HepG2 (cell line): ENCODE measurements at regions not wholly inside any gene's neighbourhood (a gene's known extent, or its start where the extent isn't known, plus 50 kb on each side); places are given as distances from the start of the nearest gene placed in this dataset.

Source experiments
- ATAC-seq: fragments of 200-7000 bp; cut with Tn5 transposase; 3 replicates; pipeline ENCODE4 v1.9.1; 2020; ENCODE audit warnings: mild to moderate bottlenecking, moderate library complexity
- BruUV-seq: library from RNA; stranded (reverse); fragments of 400-500 nt; replicated peaks from 2 replicates; lab custom pipeline; 2021; lab: Mats Ljungman, UMichigan
- CTCF ChIA-PET: fragments of 300-600 bp; formaldehyde crosslinking; extraction: SDS; loops from one replicate; lab custom pipeline; 2021; ENCODE audit warnings: low total read pairs, inconsistent platforms, low intra/inter-chr PET ratio; lab: Yijun Ruan, JAX
- POLR2A ChIA-PET: fragments of 350-600 bp; sonication (Branson Sonifier 250); formaldehyde crosslinking; loops from one replicate; lab custom pipeline; 2020; ENCODE audit warnings: antibody characterized with exemption, inconsistent platforms; lab: Yijun Ruan, JAX
- DNase-seq: peaks from one replicate; pipeline ENCODE4 v3.0.0-alpha.2; 2015; ENCODE audit warnings: low spot score
- FAIRE-seq: peaks from 3 replicates; lab custom pipeline; 2011; peaks lifted over from hg19 to GRCh38; lab: Jason Lieb, UNC
- H2AFZ ChIP-seq: one replicate; pipeline ENCODE4 v1.6.1; 2011; ENCODE audit warnings: low read length, inconsistent platforms
- H3K27ac ChIP-seq: fragments of 300-600 bp; 3 replicates; pipeline ENCODE4 v1.8.0; 2011; ENCODE audit warnings: mixed run types, mild to moderate bottlenecking, mixed read lengths, low read length, inconsistent platforms; ENCODE audit not compliant: insufficient read depth; ENCODE audit errors: extremely low read length
- H3K27me3 ChIP-seq, 2 experiments: fragments of 200-600 bp in 1 of 2; 2 replicates in 1 of 2; 3 replicates in 1 of 2; pipeline versions ENCODE4 v1.6.0 to v1.8.0; 2011; ENCODE audit warnings: low read length in 2 of 2, mild to moderate bottlenecking in 2 of 2, moderate library complexity in 2 of 2, inconsistent platforms in 1 of 2; ENCODE audit not compliant: insufficient read depth in 2 of 2, control insufficient read depth in 1 of 2
- H3K36me3 ChIP-seq, 2 experiments: fragments of 200-600 bp in 1 of 2; replicated peaks in 1 of 2; 2 replicates in 1 of 2; 3 replicates in 1 of 2; pipeline versions ENCODE4 v1.5.1 to v1.8.0; 2011; ENCODE audit warnings: low read length in 2 of 2, inconsistent platforms in 1 of 2; ENCODE audit not compliant: insufficient read depth in 2 of 2, control insufficient read depth in 1 of 2
- H3K4me1 ChIP-seq: 2 replicates; pipeline ENCODE4 v1.5.1; 2012; ENCODE audit warnings: low read length, inconsistent platforms; ENCODE audit not compliant: insufficient read depth
- H3K4me2 ChIP-seq: 2 replicates; pipeline ENCODE4 v1.6.0; 2011; ENCODE audit warnings: low read depth, low read length, inconsistent platforms
- H3K4me3 ChIP-seq, 3 experiments: fragments of 200-600 bp in 1 of 3; sonication (generic), shearing (Covaris generic) in 1 of 3; replicated peaks in 1 of 3; 2 replicates each; pipeline ENCODE4 v1.5.1; 2011 to 2016; ENCODE audit warnings: low read length in 3 of 3, inconsistent platforms in 2 of 3, low read depth in 2 of 3, mild to moderate bottlenecking in 2 of 3, control low read depth in 1 of 3, mixed read lengths in 1 of 3; ENCODE audit not compliant: insufficient read depth in 1 of 3
- H3K79me2 ChIP-seq: one replicate; pipeline ENCODE4 v1.6.1; 2011; ENCODE audit warnings: low read length, inconsistent platforms; ENCODE audit not compliant: insufficient read depth
- H3K9ac ChIP-seq: 2 replicates; pipeline ENCODE4 v1.6.0; 2011; ENCODE audit warnings: mild to moderate bottlenecking, low read depth, low read length, inconsistent platforms; ENCODE audit not compliant: insufficient read depth
- H3K9me3 ChIP-seq: 2 replicates; pipeline ENCODE4 v1.5.1; 2012; ENCODE audit warnings: mild to moderate bottlenecking, low read length
- H4K20me1 ChIP-seq: 2 replicates; pipeline ENCODE4 v1.6.0; 2011; ENCODE audit warnings: inconsistent platforms, mild to moderate bottlenecking, low read length, moderate library complexity; ENCODE audit not compliant: insufficient read depth
- ARID4A ChIP-seq: sonication (generic); formaldehyde crosslinking; IDR thresholded peaks from 2 replicates; pipeline ENCODE4 v1.5.0; 2020; ENCODE audit warnings: mild to moderate bottlenecking, missing genetic modification reagents, borderline replicate concordance
- MAFF ChIP-seq: IDR thresholded peaks from 2 replicates; pipeline ENCODE4 v1.6.1; 2011; ENCODE audit warnings: low read depth, low read length, improper control_type of control experiment
- MAFK ChIP-seq, 2 experiments: IDR thresholded peaks in 1 of 2; conservative IDR thresholded peaks in 1 of 2; 2 replicates each; pipeline ENCODE4 v1.6.1; 2011; ENCODE audit warnings: improper control_type of control experiment in 2 of 2, low read length in 2 of 2
- NFE2L2 ChIP-seq: fragments of 150-350 bp; IDR thresholded peaks from 2 replicates; pipeline ENCODE4 v1.6.1; 2014; ENCODE audit warnings: low read length
- SYNCRIP ChIP-seq: fragments of 200-400 bp; formaldehyde crosslinking; IDR thresholded peaks from 2 replicates; pipeline ENCODE4 v1.6.1; 2018; ENCODE audit warnings: mild to moderate bottlenecking, low read depth, low read length; ENCODE audit not compliant: insufficient read depth
- TFDP2 ChIP-seq: sonication (generic); formaldehyde crosslinking; IDR thresholded peaks from 2 replicates; pipeline ENCODE4 v1.4.0; 2020; ENCODE audit warnings: missing genetic modification reagents
- WGBS: methylation state at CpG from one replicate; pipeline ENCODE4 v1.1.6; 2017; ENCODE audit warnings: low lambda C conversion rate; 5-methylcytosine and 5-hydroxymethylcytosine counted together
- in situ Hi-C: cut with HindIII; loops from 2 replicates; pipeline ENCODE4 v1.10.0; 2017; ENCODE audit warnings: low pct_unique_long_range_greater_than_20kb; ENCODE audit not compliant: extremely low pct_ligation_motif_present
- intact Hi-C: fragments of 100-400 bp; cut with micrococcal nuclease; formaldehyde crosslinking; loops from one replicate; pipeline ENCODE4 v1.10.0; 2022; ENCODE audit not compliant: unreplicated experiment

GRCh38 chr5:57717555-57717954, 234.9 kb upstream of the ACTBL2 start (continued):
- TF ChIP-seq SYNCRIP: no peak
- no peak for TF ChIP-seq TFDP2 (CRISPR knock-in tag)

- TF ChIP-seq MAFF (0 out of 2 replicates have a peak, but pooled peaks have one; percentile 38), NFE2L2 (peak; percentile 78), ARID4A (no peak), MAFK (conservative IDR thresholded peaks at IDR 0.05 in 1 of 2, IDR thresholded peaks at IDR 0.05 in 1 of 2; ENCODE audit: low read length in 2 of 2) (peak; percentile 49 to 52; a peak in 3 of 4 replicates)
- H3K27ac ChIP-seq: no peak overlapping the region
- H4K20me1 ChIP-seq: no peaks in the 10 kb centered on the region
- no peak overlapping the region for H3K4me3 ChIP-seq
- H3K4me2 ChIP-seq: no peak overlapping the region
- DNase-seq (no peak), FAIRE-seq (no peak), ATAC-seq (no peak)
- WGBS: 60% methylated on average over 3 of the region's 3 CpGs
- in situ Hi-C loops (no loop called here), intact Hi-C loops (loop anchor here (5.0 kb wide), 1 partner anchor 64 kb away; no protein-coding TSS in a partner anchor)
- no peaks in the 10 kb centered on the region for H3K27me3 ChIP-seq
- H3K36me3 ChIP-seq: no peaks in the 10 kb centered on the region
- ChIA-PET POLR2A (no interaction called here), CTCF (no interaction called here)
- H2AFZ ChIP-seq: no peak overlapping the region
- no TSS peak for BruUV-seq
- no peak overlapping the region for H3K9ac ChIP-seq
- peaks cover 24% of the 10 kb centered on the region for H3K4me1 ChIP-seq
- no peaks in the 10 kb centered on the region; the same call in 1 of the 2 replicates for H3K9me3 ChIP-seq
- no peaks in the 10 kb centered on the region for H3K79me2 ChIP-seq
Observed at GRCh38 chr5:57716661-57717060, 234.1 kb upstream of the ACTBL2 start.
